GM21529 (cell line): ENCODE measurements at regions not wholly inside any gene's neighbourhood (a gene's known extent, or its start where the extent isn't known, plus 50 kb on each side); places are given as distances from the start of the nearest gene placed in this dataset.
"Not testable (repeated sequence)": the region's sequence is repeated elsewhere in the genome, so short reads cannot be mapped to it uniquely, and the experiment has no call there.

Source experiments
- ATAC-seq: cut with Tn5 transposase; IDR thresholded peaks from one replicate; pipeline ENCODE4 v1.9.1; 2021; ENCODE audit not compliant: unreplicated experiment

- not testable (repeated sequence) for ATAC-seq
Observed at GRCh38 chr2:89948102-89948501, 1256.6 kb downstream of the RPIA start.

DNA sequence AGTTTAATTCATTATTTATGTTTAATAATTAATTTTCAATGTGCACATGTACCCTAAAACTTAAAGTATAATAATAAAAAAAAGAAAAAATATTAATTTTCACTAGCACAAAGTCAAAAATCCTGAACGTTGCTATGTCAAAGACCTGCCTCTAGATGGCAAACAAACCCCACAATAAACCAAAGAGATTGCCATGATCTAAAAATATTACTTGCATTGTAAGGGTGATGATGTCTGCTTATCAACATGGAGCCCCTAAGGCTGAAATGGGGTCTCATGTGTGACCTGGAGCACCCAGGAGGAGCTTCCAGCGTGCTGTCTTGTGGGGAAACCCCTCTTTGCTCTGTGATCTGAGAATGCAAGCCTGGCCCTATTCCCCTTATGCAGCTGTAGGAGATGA, 1259.3 kb downstream of the RPIA start:
- ATAC-seq: not testable (repeated sequence)

GRCh38 chr2:89957236-89957635, 1265.8 kb downstream of the RPIA start:
- not testable (repeated sequence) for ATAC-seq

- not testable (repeated sequence) for ATAC-seq
Observed at GRCh38 chr2:89959729-89960378, 1268.4 kb downstream of the RPIA start.

DNA sequence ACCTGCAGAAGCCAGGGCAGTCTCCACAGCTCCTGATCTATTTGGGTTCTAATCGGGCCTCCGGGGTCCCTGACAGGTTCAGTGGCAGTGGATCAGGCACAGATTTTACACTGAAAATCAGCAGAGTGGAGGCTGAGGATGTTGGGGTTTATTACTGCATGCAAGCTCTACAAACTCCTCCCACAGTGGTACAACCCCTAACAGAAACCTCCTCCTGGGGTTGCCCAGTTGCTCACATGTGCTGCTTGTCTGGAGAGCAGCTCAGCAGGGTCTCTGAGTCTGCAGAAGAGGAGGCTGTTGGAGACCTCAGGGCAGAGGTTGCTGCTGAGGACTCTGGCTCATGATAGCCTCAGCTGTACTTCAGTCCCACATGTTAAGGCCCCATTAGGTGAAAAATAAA, 1269.1 kb downstream of the RPIA start:
- ATAC-seq: not testable (repeated sequence)

DNA sequence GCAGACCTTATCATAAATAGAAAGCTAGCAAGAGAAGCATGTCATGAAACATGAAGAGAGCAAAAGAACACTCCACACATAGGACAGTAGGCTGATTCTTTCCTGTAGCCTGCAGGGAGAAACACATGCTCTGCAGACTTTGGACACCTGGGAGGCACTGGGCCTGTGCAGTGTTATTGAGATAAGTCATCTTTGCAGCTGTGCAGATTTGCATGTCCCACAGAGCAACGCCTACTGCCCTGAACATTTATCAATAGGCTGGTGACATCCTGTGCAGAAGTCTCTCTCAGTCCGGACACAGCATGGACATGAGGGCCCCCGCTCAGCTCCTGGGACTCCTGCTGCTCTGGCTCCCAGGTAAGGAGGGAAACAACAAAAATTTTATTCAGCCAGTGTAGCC, 1277.1 kb downstream of the RPIA start:
- ATAC-seq: not testable (repeated sequence)

DNA sequence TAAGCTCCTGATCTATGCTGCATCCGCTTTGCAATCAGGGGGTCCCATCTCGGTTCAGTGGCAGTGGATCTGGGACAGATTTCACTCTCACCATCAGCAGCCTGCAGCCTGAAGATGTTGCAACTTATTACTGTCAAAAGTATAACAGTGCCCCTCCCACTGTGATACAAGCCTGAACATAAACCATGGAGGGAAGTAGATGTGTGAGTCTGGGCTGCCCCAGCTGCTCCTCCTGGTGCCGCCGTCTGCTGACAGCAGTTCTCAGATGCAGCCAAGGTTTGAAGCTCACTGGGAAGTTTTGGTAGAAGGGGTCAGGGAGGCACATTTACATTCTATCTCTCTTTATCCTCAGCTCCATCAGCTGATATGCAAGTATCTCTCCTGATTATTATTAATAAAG, 1277.7 kb downstream of the RPIA start:
- not testable (repeated sequence) for ATAC-seq

DNA sequence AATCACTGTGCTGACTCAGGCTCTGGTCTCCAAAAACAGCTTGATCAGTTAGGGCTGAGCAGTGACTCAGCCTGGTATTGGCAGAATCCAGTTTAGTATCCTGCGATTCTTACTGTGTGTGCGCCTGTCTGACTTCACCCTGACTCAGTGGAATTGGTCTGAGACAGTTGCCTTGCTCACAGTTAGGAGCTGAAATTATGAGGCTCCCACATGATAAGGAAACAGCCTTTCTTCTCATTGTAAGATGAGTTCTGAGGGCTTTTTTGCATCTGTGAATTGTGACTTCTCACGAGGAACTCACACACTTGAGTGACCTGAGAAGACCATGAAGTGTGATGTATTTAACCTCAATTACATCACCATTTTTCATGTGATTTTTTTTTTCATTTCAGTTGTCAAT, 1282.4 kb downstream of the RPIA start:
- ATAC-seq: not testable (repeated sequence)

- ATAC-seq: not testable (repeated sequence)
Observed at GRCh38 chr2:89979826-89980537, 1288.5 kb downstream of the RPIA start.

- not testable (repeated sequence) for ATAC-seq
Observed at GRCh38 chr2:89982246-89982645, 1290.8 kb downstream of the RPIA start.

DNA sequence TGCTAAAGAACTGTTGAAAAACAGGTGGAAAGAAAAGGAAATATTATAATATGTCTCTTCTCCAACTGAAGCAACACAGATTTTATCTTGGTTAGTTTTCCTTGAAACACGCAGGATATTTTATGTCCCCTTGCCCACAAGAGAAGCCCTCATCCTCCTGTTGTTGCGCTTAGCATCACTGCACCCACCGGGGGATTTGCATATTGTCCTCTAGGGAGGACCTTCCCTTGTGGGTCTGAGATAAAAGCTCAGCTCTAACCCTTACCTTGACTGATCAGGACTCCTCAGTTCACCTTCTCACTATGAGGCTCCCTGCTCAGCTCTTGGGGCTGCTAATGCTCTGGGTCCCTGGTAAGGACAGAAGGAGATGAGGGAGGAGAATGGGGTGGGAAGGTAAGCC, 1294.2 kb downstream of the RPIA start:
- ATAC-seq: not testable (repeated sequence)

- ATAC-seq: not testable (repeated sequence)
Observed at GRCh38 chr2:89986532-89986931, 1295.1 kb downstream of the RPIA start.

DNA sequence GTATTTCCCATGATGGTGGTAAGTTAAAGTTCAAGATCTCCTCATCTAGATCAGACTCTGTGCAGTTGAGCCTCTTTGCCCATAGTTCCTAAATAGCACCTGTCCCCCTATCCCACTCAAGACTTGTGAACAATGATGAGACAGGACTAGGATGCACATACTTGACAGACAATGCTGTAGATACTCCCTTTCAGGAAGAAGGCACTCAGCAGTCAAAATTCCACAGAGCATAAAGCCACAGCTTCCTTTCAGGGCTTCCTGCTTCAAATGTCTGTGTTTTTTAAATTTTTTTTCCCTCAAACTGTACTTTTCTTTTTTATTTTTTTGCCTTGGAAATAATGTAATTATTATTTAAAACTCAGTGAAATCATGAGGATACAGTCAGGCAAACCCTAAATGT, 1305.3 kb downstream of the RPIA start:
- not testable (repeated sequence) for ATAC-seq

DNA sequence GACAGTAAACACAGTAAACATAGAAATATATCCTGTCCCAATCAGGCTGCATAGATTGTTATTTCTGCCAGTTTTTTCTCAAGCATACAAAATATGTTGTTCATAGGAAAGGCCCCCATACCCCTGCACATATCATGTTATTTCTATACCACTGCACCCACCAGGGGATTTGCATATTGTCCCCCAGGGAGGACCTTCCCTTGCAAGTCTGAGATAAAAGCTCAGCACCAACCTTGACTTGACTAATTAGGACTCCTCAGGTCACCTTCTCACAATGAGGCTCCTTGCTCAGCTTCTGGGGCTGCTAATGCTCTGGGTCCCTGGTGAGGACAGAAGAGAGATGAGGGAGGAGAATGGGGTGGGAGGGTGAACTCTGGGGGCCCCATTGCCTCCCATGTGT, 1313.1 kb downstream of the RPIA start:
- ATAC-seq: not testable (repeated sequence)

DNA sequence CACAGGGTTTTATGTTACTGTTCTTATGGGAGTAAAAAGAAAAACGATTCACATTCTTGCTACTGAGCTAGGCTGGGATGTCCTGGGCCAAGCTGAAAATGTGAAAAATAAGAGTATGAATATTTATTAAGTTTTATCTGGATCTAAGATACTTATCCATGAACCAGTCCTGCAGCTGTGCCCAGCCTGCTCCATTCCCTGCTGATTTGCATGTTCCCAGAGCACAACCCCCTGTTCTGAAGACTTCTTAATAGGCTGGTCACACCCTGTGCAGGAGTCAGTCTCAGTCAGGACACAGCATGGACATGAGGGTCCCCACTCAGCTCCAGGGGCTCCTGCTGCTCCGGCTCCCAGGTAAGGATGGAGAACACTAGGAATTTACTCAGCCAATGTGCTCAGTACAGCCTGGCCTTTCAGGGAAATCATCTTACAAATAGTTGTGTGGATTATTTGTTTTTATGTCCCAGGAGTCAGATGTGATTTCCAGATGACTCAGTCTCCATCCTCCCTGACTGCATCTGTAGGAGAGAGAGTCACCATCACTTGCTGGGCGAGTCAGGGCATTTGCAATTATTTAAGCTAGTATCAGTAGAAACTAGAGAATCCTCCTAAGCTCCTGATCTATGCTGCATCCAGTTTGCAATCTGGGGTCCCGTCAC, 1319.1 kb downstream of the RPIA start:
- not testable (repeated sequence) for ATAC-seq

DNA sequence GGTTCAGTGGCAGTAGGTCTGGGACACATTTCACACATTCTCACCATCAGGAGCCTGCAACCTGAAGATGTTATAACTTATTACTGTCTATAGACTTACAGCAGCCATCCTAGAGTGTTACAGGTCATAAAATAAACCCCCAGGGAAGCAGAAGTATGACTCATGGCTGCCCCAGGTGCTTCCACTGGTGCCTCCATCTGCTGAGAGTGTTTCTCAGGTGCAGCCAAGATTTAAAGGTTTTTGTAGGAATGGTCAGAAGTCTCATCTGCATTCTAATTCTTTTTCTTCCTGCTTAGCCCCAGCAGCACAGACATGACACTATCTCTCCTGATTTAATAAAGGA, 1319.6 kb downstream of the RPIA start:
- ATAC-seq: not testable (repeated sequence)

DNA sequence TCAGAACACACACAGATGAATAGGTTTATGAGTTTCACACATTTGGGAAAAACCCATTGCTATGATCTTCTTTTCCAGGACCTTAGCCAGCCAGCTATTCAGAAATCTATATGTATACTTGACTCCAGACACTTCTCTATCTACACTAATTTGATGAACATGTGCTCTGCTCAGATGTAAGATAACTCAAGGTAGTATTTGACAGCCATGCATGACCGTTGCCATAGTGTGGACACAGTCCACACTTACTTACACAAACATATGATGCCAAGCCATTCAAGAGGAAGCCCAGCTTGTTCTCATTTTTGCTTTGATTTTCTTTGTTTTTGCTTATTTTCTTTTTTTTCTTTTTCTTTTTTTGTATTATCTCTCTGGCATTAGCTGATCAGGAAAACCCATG, 1328.4 kb downstream of the RPIA start:
- ATAC-seq: not testable (repeated sequence)

DNA sequence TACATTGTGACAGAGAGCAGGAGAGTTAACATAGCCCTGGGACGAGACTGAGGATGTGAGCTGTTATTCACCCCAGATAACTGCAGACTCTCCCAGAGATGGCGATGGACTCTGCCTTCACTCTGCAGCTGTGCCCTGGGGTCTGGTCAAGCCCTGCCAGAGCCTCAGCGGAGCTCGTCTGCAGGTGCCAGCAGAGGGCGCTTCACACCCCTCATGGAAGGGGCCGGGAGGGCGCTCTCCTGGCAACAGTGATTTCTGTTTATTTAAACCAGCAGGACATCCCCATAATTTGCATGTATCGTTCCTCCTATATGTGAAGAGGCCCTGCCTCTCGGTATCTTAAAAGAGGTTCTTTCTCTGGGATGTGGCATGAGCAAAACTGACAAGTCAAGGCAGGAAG, 1329.8 kb downstream of the RPIA start:
- peak; percentile 74 for ATAC-seq

DNA sequence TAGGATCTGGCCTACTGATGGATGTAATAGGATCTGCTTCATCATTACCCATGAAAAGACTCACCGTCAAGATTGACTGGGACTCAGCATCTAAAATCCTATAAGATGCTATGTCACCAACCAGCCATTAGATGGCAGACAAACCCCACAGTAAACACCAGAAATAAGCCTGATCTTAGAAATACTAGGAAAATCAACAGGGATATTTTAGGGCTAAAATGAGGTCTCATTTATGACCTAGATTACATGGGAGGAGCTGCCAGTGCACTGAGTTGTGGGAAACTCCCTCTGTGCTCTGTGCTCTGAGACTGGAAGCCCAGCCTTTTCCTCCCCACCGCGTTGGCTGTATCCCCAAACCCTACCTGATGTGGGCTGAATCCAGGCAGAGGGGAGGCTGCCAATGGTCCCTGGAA, 1335.8 kb downstream of the RPIA start:
- peak; percentile 52 for ATAC-seq

- not testable (repeated sequence) for ATAC-seq
Observed at GRCh38 chr2:90028381-90029079, 1337.1 kb downstream of the RPIA start.

DNA sequence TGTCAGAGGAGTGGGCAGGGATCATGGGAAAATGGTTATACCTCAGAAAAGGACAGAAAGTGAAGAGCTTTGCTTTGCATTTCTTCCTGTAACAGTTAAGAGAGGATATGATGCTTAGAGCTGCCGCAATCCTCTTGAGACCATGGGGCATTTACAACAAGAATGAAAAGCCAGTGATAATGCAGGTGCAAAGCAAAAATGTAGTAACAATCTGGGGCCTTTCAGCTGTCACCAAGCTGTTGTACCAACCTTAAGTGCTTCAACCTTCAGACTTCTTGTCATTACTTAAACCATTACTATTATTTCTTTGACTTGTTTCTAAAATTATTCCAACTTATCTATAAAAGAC, 1337.6 kb downstream of the RPIA start:
- not testable (repeated sequence) for ATAC-seq
